ENCODE measurements at regions not wholly inside any gene's neighbourhood (a gene's known extent, or its start where the extent isn't known, plus 50 kb on each side); places are given as distances from the start of the nearest gene placed in this dataset.

DNA sequence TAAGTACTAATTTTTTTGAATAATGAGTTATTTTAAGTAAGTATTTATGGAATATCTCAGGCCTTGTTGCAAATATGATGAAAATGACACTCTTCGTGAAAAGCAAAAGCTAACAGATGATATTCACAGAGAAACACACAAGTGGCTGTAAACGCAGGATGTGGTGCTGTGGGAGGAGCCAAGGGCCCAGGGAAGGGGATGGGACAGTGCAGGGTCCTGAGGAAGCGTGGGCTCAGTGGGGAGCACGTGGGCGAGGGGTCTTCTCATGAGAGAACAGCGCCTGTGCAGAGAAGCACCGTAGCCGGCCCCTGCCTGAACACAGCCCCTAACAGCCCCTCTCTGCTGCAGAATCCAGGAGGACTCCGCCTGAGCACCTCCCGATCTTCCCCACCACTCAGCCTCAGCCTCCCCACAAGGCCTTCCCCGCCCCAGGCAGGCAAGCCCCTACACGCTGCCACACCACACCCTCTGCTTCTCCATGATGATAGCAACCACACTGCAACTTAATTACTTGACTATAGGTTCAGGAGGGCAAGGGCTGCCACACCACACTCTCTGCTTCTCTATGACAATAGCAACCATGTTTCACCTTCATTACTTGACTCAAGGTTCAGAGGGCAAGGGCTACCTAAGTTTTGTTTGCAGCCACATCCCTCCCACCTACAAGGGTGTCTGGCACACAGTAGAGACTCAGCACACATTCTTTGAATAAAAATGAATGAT is 152.6 kb upstream of the RNF32 start:
- TF ChIP-seq EGR1 (IDR thresholded peaks at IDR 0.05; ENCODE audit: low read depth in 2 of 2) (no peak), TAF1 (conservative IDR thresholded peaks at IDR 0.05) (no peak), JUND (IDR thresholded peaks at IDR 0.05) (no peak)
- TF ChIP-seq, protein P1, sequence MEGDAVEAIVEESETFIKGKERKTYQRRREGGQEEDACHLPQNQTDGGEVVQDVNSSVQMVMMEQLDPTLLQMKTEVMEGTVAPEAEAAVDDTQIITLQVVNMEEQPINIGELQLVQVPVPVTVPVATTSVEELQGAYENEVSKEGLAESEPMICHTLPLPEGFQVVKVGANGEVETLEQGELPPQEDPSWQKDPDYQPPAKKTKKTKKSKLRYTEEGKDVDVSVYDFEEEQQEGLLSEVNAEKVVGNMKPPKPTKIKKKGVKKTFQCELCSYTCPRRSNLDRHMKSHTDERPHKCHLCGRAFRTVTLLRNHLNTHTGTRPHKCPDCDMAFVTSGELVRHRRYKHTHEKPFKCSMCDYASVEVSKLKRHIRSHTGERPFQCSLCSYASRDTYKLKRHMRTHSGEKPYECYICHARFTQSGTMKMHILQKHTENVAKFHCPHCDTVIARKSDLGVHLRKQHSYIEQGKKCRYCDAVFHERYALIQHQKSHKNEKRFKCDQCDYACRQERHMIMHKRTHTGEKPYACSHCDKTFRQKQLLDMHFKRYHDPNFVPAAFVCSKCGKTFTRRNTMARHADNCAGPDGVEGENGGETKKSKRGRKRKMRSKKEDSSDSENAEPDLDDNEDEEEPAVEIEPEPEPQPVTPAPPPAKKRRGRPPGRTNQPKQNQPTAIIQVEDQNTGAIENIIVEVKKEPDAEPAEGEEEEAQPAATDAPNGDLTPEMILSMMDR (IDR thresholded peaks at IDR 0.05; ENCODE audit: low read depth, low read length, missing input control) = no peak
- TF ChIP-seq, protein P2, sequence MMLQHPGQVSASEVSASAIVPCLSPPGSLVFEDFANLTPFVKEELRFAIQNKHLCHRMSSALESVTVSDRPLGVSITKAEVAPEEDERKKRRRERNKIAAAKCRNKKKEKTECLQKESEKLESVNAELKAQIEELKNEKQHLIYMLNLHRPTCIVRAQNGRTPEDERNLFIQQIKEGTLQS (IDR thresholded peaks at IDR 0.05) = no peak
